Parathyroid adenoma (tissue), 2 donors: ENCODE measurements at regions not wholly inside any gene's neighbourhood (a gene's known extent, or its start where the extent isn't known, plus 50 kb on each side); places are given as distances from the start of the nearest gene placed in this dataset.

ENCODE experiments used
- H2AFZ ChIP-seq: fragments of 300-600 bp; sonication (generic); one replicate; pipeline ENCODE4 v1.7.0; 2017; ENCODE audit warnings: antibody characterized with exemption, mild to moderate bottlenecking
- H3K27ac ChIP-seq: fragments of 300-600 bp; sonication (generic); one replicate; pipeline ENCODE4 v1.7.0; 2017
- H3K27me3 ChIP-seq: fragments of 300-600 bp; sonication (generic); one replicate; pipeline ENCODE4 v1.7.0; 2017; ENCODE audit warnings: low read length; ENCODE audit not compliant: control insufficient read depth, insufficient read depth
- H3K36me3 ChIP-seq: fragments of 300-600 bp; sonication (generic); one replicate; pipeline ENCODE4 v1.7.0; 2017; ENCODE audit warnings: low read length; ENCODE audit not compliant: control insufficient read depth, insufficient read depth
- H3K4me1 ChIP-seq: fragments of 300-600 bp; sonication (generic); one replicate; pipeline ENCODE4 v1.7.0; 2017; ENCODE audit warnings: control low read depth
- H3K4me2 ChIP-seq: fragments of 300-600 bp; sonication (generic); one replicate; pipeline ENCODE4 v1.7.0; 2017; ENCODE audit warnings: low read length
- H3K4me3 ChIP-seq: fragments of 300-600 bp; sonication (generic); one replicate; pipeline ENCODE4 v1.7.0; 2017; ENCODE audit warnings: low read depth, low read length
- H3K79me2 ChIP-seq: fragments of 300-600 bp; sonication (generic); one replicate; pipeline ENCODE4 v1.7.0; 2017; ENCODE audit warnings: control low read depth
- H3K9ac ChIP-seq: fragments of 300-600 bp; sonication (generic); one replicate; pipeline ENCODE4 v1.7.0; 2017; ENCODE audit warnings: mild to moderate bottlenecking
- H3K9me3 ChIP-seq: fragments of 300-600 bp; sonication (generic); one replicate; pipeline ENCODE4 v1.7.0; 2017; ENCODE audit warnings: low read length; ENCODE audit not compliant: control insufficient read depth
- TF ChIP-seq, protein P1 (sequence below): fragments of 300-600 bp; sonication (generic); IDR thresholded peaks from one replicate; pipeline ENCODE4 v1.7.0; 2017; ENCODE audit warnings: antibody characterized with exemption, mild to moderate bottlenecking
- donor health status: primary hyperparathyroidism.

DNA sequence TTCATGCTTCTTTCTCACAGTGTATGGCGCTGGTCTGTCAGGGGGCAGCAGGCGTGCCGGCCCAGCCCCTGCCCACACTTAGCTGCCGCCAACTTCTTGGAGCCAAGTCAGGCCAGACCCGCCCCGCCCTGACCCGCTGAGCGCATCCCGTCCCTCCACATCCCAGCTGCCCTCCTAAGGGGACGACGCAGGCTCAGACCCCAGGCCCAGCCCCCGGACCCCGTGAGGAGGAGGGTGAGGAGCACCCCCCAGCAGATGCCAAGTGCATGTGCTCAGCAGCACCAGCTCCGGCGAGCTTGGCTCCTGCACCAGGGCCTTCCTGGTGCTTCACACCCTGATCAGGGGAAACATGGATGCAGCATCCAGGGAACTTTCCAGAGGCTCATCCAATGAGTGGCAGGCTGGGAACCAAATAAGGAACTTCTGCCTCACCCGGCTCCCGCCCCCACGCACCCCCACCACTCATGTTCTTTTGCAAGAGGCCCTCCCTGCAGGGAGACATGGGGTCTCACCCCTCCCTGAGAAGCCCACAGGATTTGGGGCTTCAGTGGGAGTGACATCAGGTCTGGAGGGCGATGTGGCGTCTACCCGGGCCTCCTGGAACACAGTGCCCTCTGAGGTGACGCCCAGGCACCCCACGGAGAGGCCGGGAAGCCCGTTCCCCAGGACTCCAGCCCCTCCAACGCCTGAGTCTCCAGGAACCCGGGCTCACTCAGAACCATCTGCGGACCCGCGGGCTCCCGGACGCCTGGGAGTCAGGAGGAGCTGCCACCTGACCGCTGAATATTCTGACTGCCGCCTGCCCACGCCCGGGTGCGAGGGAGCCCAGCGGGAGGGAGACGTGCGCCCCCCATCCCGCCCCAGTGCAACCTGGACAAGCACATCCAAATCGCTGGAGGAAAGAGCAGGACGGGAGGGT, 70.0 kb upstream of the GALNT9 start:
- no peaks in the 10 kb centered on the region for H3K79me2 ChIP-seq
- H3K4me3 ChIP-seq, result no peak overlapping the region
- no peaks in the 10 kb centered on the region for H3K9me3 ChIP-seq
- no peak overlapping the region for H3K27ac ChIP-seq
- no peaks in the 10 kb centered on the region for H3K36me3 ChIP-seq
- H3K27me3 ChIP-seq, result peaks cover 6% of the 10 kb centered on the region
- TF ChIP-seq, protein P1, sequence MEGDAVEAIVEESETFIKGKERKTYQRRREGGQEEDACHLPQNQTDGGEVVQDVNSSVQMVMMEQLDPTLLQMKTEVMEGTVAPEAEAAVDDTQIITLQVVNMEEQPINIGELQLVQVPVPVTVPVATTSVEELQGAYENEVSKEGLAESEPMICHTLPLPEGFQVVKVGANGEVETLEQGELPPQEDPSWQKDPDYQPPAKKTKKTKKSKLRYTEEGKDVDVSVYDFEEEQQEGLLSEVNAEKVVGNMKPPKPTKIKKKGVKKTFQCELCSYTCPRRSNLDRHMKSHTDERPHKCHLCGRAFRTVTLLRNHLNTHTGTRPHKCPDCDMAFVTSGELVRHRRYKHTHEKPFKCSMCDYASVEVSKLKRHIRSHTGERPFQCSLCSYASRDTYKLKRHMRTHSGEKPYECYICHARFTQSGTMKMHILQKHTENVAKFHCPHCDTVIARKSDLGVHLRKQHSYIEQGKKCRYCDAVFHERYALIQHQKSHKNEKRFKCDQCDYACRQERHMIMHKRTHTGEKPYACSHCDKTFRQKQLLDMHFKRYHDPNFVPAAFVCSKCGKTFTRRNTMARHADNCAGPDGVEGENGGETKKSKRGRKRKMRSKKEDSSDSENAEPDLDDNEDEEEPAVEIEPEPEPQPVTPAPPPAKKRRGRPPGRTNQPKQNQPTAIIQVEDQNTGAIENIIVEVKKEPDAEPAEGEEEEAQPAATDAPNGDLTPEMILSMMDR, result no peak
- no peak overlapping the region for H3K4me2 ChIP-seq
- no peaks in the 10 kb centered on the region for H3K4me1 ChIP-seq
- no peak overlapping the region for H2AFZ ChIP-seq
- H3K9ac ChIP-seq, result no peak overlapping the region

GRCh38 chr12:132398386-132398991, 69.1 kb upstream of the GALNT9 start:
- Histone ChIP-seq H3K4me3 (no peak overlapping the region), H2AFZ (no peak overlapping the region), H3K79me2 (no peaks in the 10 kb centered on the region), H3K27me3 (peaks cover 6% of the 10 kb centered on the region), H3K4me2 (no peak overlapping the region), H3K9ac (no peak overlapping the region), H3K4me1 (no peaks in the 10 kb centered on the region), H3K27ac (no peak overlapping the region), H3K9me3 (no peaks in the 10 kb centered on the region), H3K36me3 (no peaks in the 10 kb centered on the region)
- TF ChIP-seq, protein P1, result no peak

GRCh38 chr12:132397934-132398385, 68.6 kb upstream of the GALNT9 start:
- TF ChIP-seq, protein P1, result no peak
- Histone ChIP-seq H2AFZ (no peak overlapping the region), H3K4me3 (no peak overlapping the region), H3K9me3 (no peaks in the 10 kb centered on the region), H3K4me1 (no peaks in the 10 kb centered on the region), H3K36me3 (no peaks in the 10 kb centered on the region), H3K27ac (no peak overlapping the region), H3K9ac (no peak overlapping the region), H3K4me2 (no peak overlapping the region), H3K27me3 (peaks cover 6% of the 10 kb centered on the region), H3K79me2 (no peaks in the 10 kb centered on the region)

- H3K4me2 ChIP-seq, result no peak overlapping the region
- H3K27me3 ChIP-seq, result peaks cover 6% of the 10 kb centered on the region
- TF ChIP-seq, protein P1, result no peak
- no peaks in the 10 kb centered on the region for H3K9me3 ChIP-seq
- no peaks in the 10 kb centered on the region for H3K36me3 ChIP-seq
- no peak overlapping the region for H3K27ac ChIP-seq
- no peak overlapping the region for H3K9ac ChIP-seq
- peak overlapping the region; percentile 9 for H2AFZ ChIP-seq
- no peaks in the 10 kb centered on the region for H3K4me1 ChIP-seq
- no peak overlapping the region for H3K4me3 ChIP-seq
- no peaks in the 10 kb centered on the region for H3K79me2 ChIP-seq
Observed at GRCh38 chr12:132397152-132397933, 68.0 kb upstream of the GALNT9 start.
